HG03060 (cell line): ENCODE measurements at regions not wholly inside any gene's neighbourhood (a gene's known extent, or its start where the extent isn't known, plus 50 kb on each side); places are given as distances from the start of the nearest gene placed in this dataset.
"Not testable (repeated sequence)": the region's sequence is repeated elsewhere in the genome, so short reads cannot be mapped to it uniquely, and the experiment has no call there.

Experiments
- ATAC-seq: cut with Tn5 transposase; IDR thresholded peaks from one replicate; pipeline ENCODE4 v1.9.1; 2021; ENCODE audit warnings: low read depth, moderate number of reproducible peaks; ENCODE audit not compliant: unreplicated experiment

- no peak for ATAC-seq
Measured at GRCh38 chr4:12961713-12962112, 522.4 kb downstream of the RAB28 start.

- no peak for ATAC-seq
Measured at GRCh38 chr4:12958436-12958835, 525.7 kb downstream of the RAB28 start.

- no peak for ATAC-seq
Measured at GRCh38 chr4:12957108-12957507, 527.0 kb downstream of the RAB28 start.

DNA sequence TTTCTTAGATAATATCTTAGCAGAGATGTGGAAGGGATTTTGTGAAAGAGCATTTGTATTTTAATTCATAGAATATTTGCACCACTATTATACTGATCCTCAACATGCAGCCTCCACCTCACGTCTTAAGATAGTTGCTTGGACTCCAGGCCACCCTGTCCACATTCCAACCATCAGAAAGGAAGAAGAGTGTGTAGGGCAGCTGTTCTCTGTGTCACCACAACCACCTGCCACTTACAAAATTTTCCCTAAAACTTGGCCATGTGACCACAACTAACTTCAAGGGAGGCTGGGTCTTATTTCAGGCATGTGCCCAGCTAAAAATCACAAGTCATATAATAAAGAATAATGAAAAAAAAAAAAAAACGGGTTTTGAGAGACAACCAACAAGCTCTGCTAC, 528.1 kb downstream of the RAB28 start:
- ATAC-seq: no peak

DNA sequence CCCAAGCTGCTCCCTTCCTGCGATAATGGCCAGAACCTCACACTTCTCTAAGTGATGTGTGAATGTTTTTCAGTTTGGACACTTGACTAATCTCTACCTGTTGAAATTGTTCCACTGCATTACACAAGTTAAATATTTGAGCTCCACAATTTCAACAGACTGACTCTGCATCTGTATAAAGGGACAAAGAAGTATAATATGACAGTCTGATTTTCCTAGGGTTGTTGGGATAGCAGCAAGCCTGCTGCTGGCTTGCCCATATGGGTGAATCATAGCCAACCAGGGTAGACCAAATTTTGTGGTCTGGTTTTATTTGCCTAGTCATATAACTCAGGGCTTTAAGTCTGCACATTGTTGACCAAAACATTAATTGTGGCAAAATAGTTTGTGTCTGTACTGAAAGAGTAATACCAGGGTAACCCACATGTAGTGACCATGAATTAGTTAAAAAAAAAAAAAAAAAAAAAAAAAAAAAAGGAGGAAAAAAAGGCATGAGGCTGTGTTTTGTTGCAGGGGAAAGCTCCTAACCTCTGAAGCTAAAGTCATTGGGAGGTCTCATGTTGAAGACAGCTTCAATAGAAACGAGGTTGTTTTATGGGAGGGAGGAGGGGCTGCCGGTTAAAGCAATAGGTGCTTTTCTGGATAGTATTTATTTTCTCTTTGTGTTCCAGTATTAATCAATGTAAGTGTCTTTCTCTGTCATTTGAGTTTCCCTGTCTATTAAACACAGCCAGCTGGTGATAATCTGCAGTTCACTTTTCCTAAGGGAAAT, 534.2 kb downstream of the RAB28 start:
- ATAC-seq: no peak

GRCh38 chr4:12943069-12943468, 541.1 kb downstream of the RAB28 start:
- no peak for ATAC-seq

DNA sequence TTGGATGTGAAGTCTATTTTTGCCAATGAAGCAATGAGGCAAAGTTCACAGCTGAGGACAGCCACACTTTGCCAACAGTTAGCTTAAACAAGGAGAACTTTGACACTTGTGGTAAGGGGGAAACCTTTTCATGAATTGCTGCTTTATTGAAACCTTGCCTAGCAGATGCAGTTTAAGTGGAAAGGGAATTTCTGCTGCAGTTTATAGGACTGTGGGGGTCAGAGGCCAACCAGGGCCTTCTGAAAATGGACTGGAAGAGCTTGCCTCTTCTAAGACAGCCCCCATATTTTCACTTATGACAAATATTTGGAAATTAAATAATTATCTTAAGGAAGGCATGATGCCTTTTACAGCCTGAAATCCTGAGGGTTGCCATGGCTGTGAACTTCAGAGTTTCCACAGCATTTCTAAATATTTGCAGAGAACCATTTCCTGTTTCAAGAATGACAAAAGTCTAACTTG, 550.3 kb downstream of the RAB28 start:
- ATAC-seq: no peak

DNA sequence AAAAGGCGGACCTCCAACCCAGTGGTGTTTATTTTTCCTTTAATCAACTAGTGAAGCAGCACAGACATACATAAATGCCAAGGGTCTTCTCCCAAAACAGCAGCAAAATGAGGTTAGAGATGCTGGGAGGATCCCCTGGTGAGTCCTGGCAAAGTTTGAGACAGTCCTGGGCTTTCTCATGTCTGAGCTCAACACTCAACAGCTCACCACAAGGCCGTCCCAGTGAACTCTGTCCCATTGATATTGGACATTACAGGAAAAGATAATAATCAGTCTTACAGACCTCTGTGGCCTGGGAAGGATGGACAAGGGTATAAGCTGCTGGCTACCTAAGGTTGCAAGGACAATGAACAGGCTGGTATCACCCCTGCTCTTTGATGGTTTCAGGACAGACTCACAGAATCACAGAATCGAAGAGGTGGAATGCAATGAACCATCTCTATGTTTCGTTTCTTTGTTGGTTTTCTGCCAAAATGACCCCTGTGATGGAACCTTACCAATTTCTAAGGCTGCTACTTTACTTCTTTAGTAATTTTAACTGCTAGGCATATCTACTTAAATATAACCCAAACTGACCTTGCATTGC, 551.8 kb downstream of the RAB28 start:
- no peak for ATAC-seq

DNA sequence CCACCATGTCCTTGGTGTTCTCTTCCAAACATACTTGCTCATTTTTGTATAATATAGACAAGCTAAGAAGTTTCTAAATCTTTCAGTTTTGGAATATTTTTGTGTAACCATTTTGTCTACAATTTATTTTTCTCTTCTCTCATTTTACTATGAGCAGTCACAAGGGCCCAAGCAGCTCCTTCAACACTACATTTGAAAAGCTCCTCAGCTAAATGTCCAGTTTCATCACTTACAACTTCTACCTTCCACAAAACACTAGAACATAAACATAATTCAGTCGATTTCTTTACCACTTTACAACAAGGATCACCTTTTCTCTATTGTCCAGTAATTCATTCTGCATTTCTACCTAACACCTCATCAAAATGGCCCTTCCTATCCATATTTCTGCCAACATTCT, 554.4 kb downstream of the RAB28 start:
- ATAC-seq: no peak

GRCh38 chr4:12928751-12929150, 555.4 kb downstream of the RAB28 start:
- no peak for ATAC-seq

DNA sequence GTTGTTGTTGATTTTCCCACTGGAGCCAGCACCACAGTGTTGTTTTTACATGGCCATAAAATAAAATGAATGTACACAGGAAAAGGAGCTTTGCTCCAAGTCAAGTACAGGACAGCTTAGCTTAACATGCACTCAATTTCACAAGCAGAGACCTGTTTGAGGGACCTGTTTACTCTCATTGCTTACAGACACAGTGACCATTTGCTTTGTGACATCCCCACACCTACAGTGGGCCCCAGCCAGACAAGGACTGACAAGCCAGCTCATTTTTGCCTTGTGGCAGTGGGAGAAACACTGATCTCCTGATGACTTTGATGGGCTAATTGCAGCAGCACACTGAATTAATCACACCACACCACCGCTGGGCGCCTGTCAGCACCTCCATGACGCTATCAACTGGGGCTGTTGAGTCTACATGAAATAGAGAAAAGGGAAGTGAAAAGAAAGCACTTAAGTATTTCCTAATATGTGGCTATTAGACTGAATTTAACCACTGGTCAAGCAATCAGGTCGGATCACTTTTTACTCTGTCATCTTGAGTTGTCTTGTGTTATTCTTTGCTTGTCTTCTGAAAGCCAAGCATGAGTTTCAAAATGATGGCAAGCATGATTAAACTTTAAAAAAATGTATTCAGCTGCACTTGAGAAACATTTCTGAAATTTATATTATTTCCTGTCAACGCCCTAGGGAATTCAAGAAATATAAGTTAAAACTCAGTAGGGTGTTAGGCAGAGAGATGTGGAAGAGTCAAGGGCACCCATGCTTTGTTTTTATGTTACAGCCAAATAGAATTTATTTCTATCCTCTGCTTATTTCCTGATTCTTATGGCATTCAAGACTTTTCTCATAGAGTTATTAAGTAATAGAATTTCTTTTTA, 557.7 kb downstream of the RAB28 start:
- peak; percentile 82 for ATAC-seq

- no peak for ATAC-seq
Measured at GRCh38 chr4:12924728-12925320, 559.3 kb downstream of the RAB28 start.

GRCh38 chr4:12924253-12924652, 559.9 kb downstream of the RAB28 start:
- no peak for ATAC-seq

- ATAC-seq: no peak
Measured at GRCh38 chr4:12912896-12913418, 571.2 kb downstream of the RAB28 start.

- ATAC-seq: no peak
Measured at GRCh38 chr4:12911750-12912358, 572.3 kb downstream of the RAB28 start.

GRCh38 chr4:12903640-12904039, 580.5 kb downstream of the RAB28 start:
- ATAC-seq: not testable (repeated sequence)

- ATAC-seq: no peak
Measured at GRCh38 chr4:12902735-12903134, 581.4 kb downstream of the RAB28 start.

DNA sequence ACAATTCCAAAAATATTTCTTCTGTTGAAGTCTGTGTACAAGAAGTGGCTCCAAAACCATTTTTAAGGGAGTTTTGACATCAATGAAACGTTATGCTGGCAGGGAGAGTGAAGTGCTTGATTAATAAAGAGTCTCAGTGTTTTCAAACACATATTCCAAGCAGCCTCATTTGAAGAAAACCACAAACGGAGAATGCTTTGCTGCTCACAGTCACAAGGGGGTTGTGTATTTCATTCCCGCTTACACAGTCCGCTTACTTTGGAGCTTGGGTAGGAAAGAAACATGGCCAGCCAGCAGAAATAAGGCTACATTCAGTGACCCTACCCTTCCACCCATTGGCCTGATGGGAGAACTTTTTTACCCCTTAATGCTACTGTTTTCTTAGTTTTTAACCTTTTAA, 586.2 kb downstream of the RAB28 start:
- no peak for ATAC-seq

GRCh38 chr4:12894062-12894461, 590.1 kb downstream of the RAB28 start:
- no peak for ATAC-seq

GRCh38 chr4:12889054-12889453, 595.1 kb downstream of the RAB28 start:
- ATAC-seq: no peak
